H1 (cell line): ENCODE measurements at regions not wholly inside any gene's neighbourhood (a gene's known extent, or its start where the extent isn't known, plus 50 kb on each side); places are given as distances from the start of the nearest gene placed in this dataset.

Experiments used
- CTCF ChIA-PET: fragments of 300-600 bp; sonication (Branson Sonifier 250); formaldehyde crosslinking; loops from one replicate; lab custom pipeline; 2021; ENCODE audit not compliant: partially characterized antibody; lab: Charles Lee
- POLR2A ChIA-PET: fragments of 300-600 bp; sonication (Branson Sonifier 250); formaldehyde crosslinking; loops from one replicate; lab custom pipeline; 2021; ENCODE audit warnings: inconsistent platforms; ENCODE audit not compliant: partially characterized antibody; lab: Charles Lee
- DNase-seq, 2 experiments: peaks; one replicate each; pipeline versions ENCODE4 v3.0.0 to v3.0.0-alpha.2; 2010 to 2022; ENCODE audit warnings: low spot score in 2 of 2, low read depth in 1 of 2, mixed read lengths in 1 of 2
- FAIRE-seq: peaks from 2 replicates; lab custom pipeline; 2011; peaks lifted over from hg19 to GRCh38; lab: Jason Lieb, UNC
- H2AFZ ChIP-seq: 2 replicates; pipeline ENCODE4 v1.8.1; 2012; ENCODE audit warnings: low read length, inconsistent platforms
- H2AK5ac ChIP-seq: 2 replicates; pipeline ENCODE4 v1.6.1; 2013; ENCODE audit warnings: low read depth, low read length
- H2BK120ac ChIP-seq: replicated peaks from 2 replicates; pipeline ENCODE3; 2013; ENCODE audit warnings: low read depth, low read length, inconsistent platforms
- H2BK12ac ChIP-seq: 2 replicates; pipeline ENCODE4 v1.6.1; 2013; ENCODE audit warnings: low read depth, low read length
- H2BK15ac ChIP-seq: 2 replicates; pipeline ENCODE4 v1.6.1; 2013; ENCODE audit warnings: low read length
- H2BK20ac ChIP-seq: 2 replicates; pipeline ENCODE4 v1.6.1; 2013; ENCODE audit warnings: low read length
- H2BK5ac ChIP-seq: 2 replicates; pipeline ENCODE4 v1.6.1; 2013; ENCODE audit warnings: low read depth, low read length
- H3K14ac ChIP-seq: 2 replicates; pipeline ENCODE4 v1.6.1; 2013; ENCODE audit warnings: inconsistent platforms; ENCODE audit not compliant: insufficient read length
- H3K18ac ChIP-seq: 2 replicates; pipeline ENCODE4 v1.6.1; 2013; ENCODE audit warnings: low read length; ENCODE audit errors: extremely low read depth
- H3K23ac ChIP-seq: 2 replicates; pipeline ENCODE4 v1.6.1; 2013; ENCODE audit warnings: inconsistent platforms; ENCODE audit not compliant: insufficient read length
- H3K23me2 ChIP-seq: 2 replicates; pipeline ENCODE4 v1.6.1; 2013; ENCODE audit warnings: low read depth, low read length
- H3K27ac ChIP-seq: 2 replicates; pipeline ENCODE4 v1.6.1; 2011; ENCODE audit warnings: low read depth, low read length, inconsistent platforms
- H3K27me3 ChIP-seq, 4 experiments: replicated peaks in 1 of 4; 1 replicate in 1 of 4; 2 replicates in 3 of 4; pipeline versions ENCODE4 v1.6.1 to v1.8.1; 2011 to 2013; ENCODE audit warnings: low read length in 3 of 4, mild to moderate bottlenecking in 3 of 4, inconsistent platforms in 2 of 4, mixed read lengths in 2 of 4, moderate library complexity in 1 of 4; ENCODE audit not compliant: control insufficient read depth in 3 of 4, insufficient read depth in 3 of 4; ENCODE audit errors: extremely low read depth in 1 of 4
- H3K36me3 ChIP-seq, 4 experiments: 2 replicates each; pipeline versions ENCODE4 v1.6.1 to v1.8.1; 2011 to 2013; ENCODE audit warnings: mild to moderate bottlenecking in 4 of 4, low read length in 3 of 4, moderate library complexity in 2 of 4, control low read depth in 1 of 4, inconsistent platforms in 1 of 4; ENCODE audit not compliant: insufficient read depth in 4 of 4, control insufficient read depth in 2 of 4
- H3K4ac ChIP-seq: replicated peaks from 2 replicates; pipeline ENCODE3; 2013; ENCODE audit warnings: low read length, low read depth, mixed read lengths, inconsistent platforms; ENCODE audit not compliant: insufficient read length
- H3K4me1 ChIP-seq, 4 experiments: replicated peaks in 1 of 4; 1 replicate in 1 of 4; 2 replicates in 3 of 4; pipeline versions ENCODE4 v1.6.1 to v1.8.1; 2011 to 2013; ENCODE audit warnings: low read length in 3 of 4, inconsistent platforms in 2 of 4, mixed read lengths in 1 of 4; ENCODE audit not compliant: insufficient read depth in 4 of 4, control insufficient read depth in 3 of 4
- H3K4me2 ChIP-seq, 2 experiments: 2 replicates each; pipeline versions ENCODE4 v1.6.1 to v1.8.1; 2011 to 2013; ENCODE audit warnings: low read depth in 2 of 2, low read length in 2 of 2, control low read depth in 1 of 2, inconsistent platforms in 1 of 2, mild to moderate bottlenecking in 1 of 2; ENCODE audit not compliant: insufficient read depth in 1 of 2
- H3K4me3 ChIP-seq, 4 experiments: fragments of 200-600, 300-600 bp in 1 of 4; sonication (generic), shearing (Covaris generic), sonication (Bioruptor Twin) in 1 of 4; 2 replicates each; pipeline versions ENCODE4 v1.5.1 to v1.8.1; 2011 to 2016; ENCODE audit warnings: low read length in 4 of 4, low read depth in 3 of 4, control low read depth in 2 of 4, inconsistent platforms in 2 of 4, mild to moderate bottlenecking in 2 of 4, mixed read lengths in 1 of 4, moderate library complexity in 1 of 4; ENCODE audit not compliant: insufficient read depth in 2 of 4; ENCODE audit errors: extremely low read depth in 1 of 4
- H3K56ac ChIP-seq: replicated peaks from 2 replicates; pipeline ENCODE3; 2013; ENCODE audit warnings: low read depth, mild to moderate bottlenecking, mixed read lengths, low read length, inconsistent platforms; ENCODE audit not compliant: insufficient read length
- H3K79me1 ChIP-seq: 2 replicates; pipeline ENCODE4 v1.6.1; 2013; ENCODE audit warnings: low read depth, low read length, control low read depth
- H3K79me2 ChIP-seq, 2 experiments: 2 replicates each; pipeline versions ENCODE4 v1.6.1 to v1.8.1; 2012 to 2013; ENCODE audit warnings: low read length in 2 of 2, mild to moderate bottlenecking in 2 of 2, inconsistent platforms in 1 of 2; ENCODE audit not compliant: insufficient read depth in 2 of 2, control insufficient read depth in 1 of 2
- H3K9ac ChIP-seq, 4 experiments: replicated peaks in 1 of 4; 1 replicate in 1 of 4; 2 replicates in 3 of 4; pipeline versions ENCODE4 v1.6.1 to v1.8.1; 2011 to 2013; ENCODE audit warnings: low read depth in 3 of 4, low read length in 3 of 4, control low read depth in 2 of 4, mild to moderate bottlenecking in 2 of 4, moderate library complexity in 2 of 4, inconsistent platforms in 1 of 4; ENCODE audit errors: extremely low read depth in 1 of 4
- H3K9me3 ChIP-seq, 2 experiments: 2 replicates each; pipeline versions ENCODE4 v1.6.1 to v1.8.1; 2012 to 2013; ENCODE audit warnings: mild to moderate bottlenecking in 2 of 2, moderate library complexity in 2 of 2, control low read depth in 1 of 2, inconsistent platforms in 1 of 2, low read depth in 1 of 2, low read length in 1 of 2, mixed read lengths in 1 of 2; ENCODE audit not compliant: insufficient read depth in 2 of 2
- H4K20me1 ChIP-seq, 2 experiments: replicated peaks in 1 of 2; 2 replicates each; pipeline versions ENCODE3 to v1.8.1; 2011 to 2013; ENCODE audit warnings: inconsistent platforms in 2 of 2, low read length in 2 of 2, mild to moderate bottlenecking in 1 of 2; ENCODE audit not compliant: insufficient read depth in 2 of 2, control insufficient read depth in 1 of 2
- H4K5ac ChIP-seq: 2 replicates; pipeline ENCODE4 v1.6.1; 2013; ENCODE audit warnings: low read length, low read depth, mixed read lengths, inconsistent platforms; ENCODE audit not compliant: insufficient read length
- H4K8ac ChIP-seq: 2 replicates; pipeline ENCODE4 v1.8.0; 2013; ENCODE audit warnings: mild to moderate bottlenecking, moderate library complexity, low read length, inconsistent platforms; ENCODE audit not compliant: insufficient read depth; ENCODE audit errors: extremely low read depth
- H4K91ac ChIP-seq: replicated peaks from 2 replicates; pipeline ENCODE3; 2013; ENCODE audit warnings: low read length, mixed read lengths, inconsistent platforms; ENCODE audit not compliant: insufficient read length
- ASH2L ChIP-seq: fragments of 200-600, 300-600 bp; sonication (generic); IDR thresholded peaks from one replicate; pipeline ENCODE4 v1.7.1; 2017; ENCODE audit warnings: low read length
- ATF3 ChIP-seq: IDR thresholded peaks from 2 replicates; pipeline ENCODE4 v1.6.1; 2011; ENCODE audit warnings: low read depth, mild to moderate bottlenecking, low read length; ENCODE audit not compliant: insufficient read depth
- HDAC6 ChIP-seq: IDR thresholded peaks from one replicate; pipeline ENCODE4 v1.7.1; 2012; ENCODE audit warnings: low read depth, mild to moderate bottlenecking, inconsistent platforms, low read length, moderate library complexity
- MAFK ChIP-seq: IDR thresholded peaks from 2 replicates; pipeline ENCODE4 v1.6.1; 2012; ENCODE audit warnings: low read depth, mild to moderate bottlenecking, improper control_type of control experiment, low read length
- RNF2 ChIP-seq: fragments of 200-900, 300-1000 bp; sonication (generic); IDR thresholded peaks from 2 replicates; pipeline ENCODE4 v1.7.1; 2016; ENCODE audit warnings: borderline replicate concordance, low read depth, mild to moderate bottlenecking, antibody characterized with exemption, low read length; ENCODE audit not compliant: poor library complexity, severe bottlenecking; ENCODE audit errors: missing control alignments
- RXRA ChIP-seq: IDR thresholded peaks from 2 replicates; pipeline ENCODE4 v1.6.1; 2011; ENCODE audit warnings: low read depth, mild to moderate bottlenecking, low read length, moderate library complexity; ENCODE audit not compliant: insufficient read depth
- SIN3A ChIP-seq, 2 experiments: IDR thresholded peaks in 1 of 2; conservative IDR thresholded peaks in 1 of 2; 2 replicates each; pipeline ENCODE4 v1.6.1; 2011 to 2012; ENCODE audit warnings: low read length in 2 of 2, improper control_type of control experiment in 1 of 2, low read depth in 1 of 2, mild to moderate bottlenecking in 1 of 2
- SIX5 ChIP-seq: IDR thresholded peaks from 2 replicates; pipeline ENCODE4 v1.6.1; 2011; ENCODE audit warnings: mild to moderate bottlenecking, low read depth, low read length
- TAF7 ChIP-seq: optimal IDR thresholded peaks from 2 replicates; pipeline ENCODE3; 2011; ENCODE audit warnings: low read depth, mild to moderate bottlenecking, inconsistent platforms, low read length, moderate library complexity, borderline replicate concordance
- WGBS, 2 experiments: shearing (Covaris generic) in 1 of 2; methylation state at CpG; one replicate each; pipeline versions ENCODE4 v1.1.6 to v1.1.7; 2013 to 2015; ENCODE audit warnings: low lambda C conversion rate in 2 of 2, mixed read lengths in 2 of 2, inconsistent platforms in 1 of 2, low coverage in 1 of 2, missing lambda C conversion rate in 1 of 2; ENCODE audit not compliant: insufficient replicate concordance in 2 of 2, insufficient coverage in 1 of 2, insufficient read length in 1 of 2; ENCODE audit errors: extremely low coverage in 1 of 2, missing lambda C conversion rate in 1 of 2; 5-methylcytosine and 5-hydroxymethylcytosine counted together

- no peaks in the 10 kb centered on the region for H3K27me3 ChIP-seq
- no peak overlapping the region for H3K14ac ChIP-seq
- H3K4ac ChIP-seq, result no peak overlapping the region
- ChIA-PET CTCF (interaction anchor here (1.6 kb wide), 1 partner anchor 558 kb away, joined by 3 read pairs; no protein-coding TSS in a partner anchor), POLR2A (interaction anchor here (0.6 kb wide), 1 partner anchor 23 kb away, joined by 3 read pairs; no protein-coding TSS in a partner anchor)
- H3K36me3 ChIP-seq, result no peaks in the 10 kb centered on the region
- no peak for DNase-seq
- H3K56ac ChIP-seq, result no peak overlapping the region
- H4K5ac ChIP-seq, result no peak overlapping the region
- H3K18ac ChIP-seq, result no peak overlapping the region
- H2AFZ ChIP-seq, result no peak overlapping the region
- peaks cover 0 to 1% of the 10 kb centered on the region in 2 experiments for H4K20me1 ChIP-seq
- 98% methylated on average over 3 of the region's 3 CpGs; no CpG with 5 or more reads in 1 of the 2 experiments for WGBS, 2 experiments
- no peaks in the 10 kb centered on the region for H3K9me3 ChIP-seq
- H3K4me3 ChIP-seq, result no peak overlapping the region
- H2BK120ac ChIP-seq, result no peak overlapping the region
- no peaks in the 10 kb centered on the region for H3K23me2 ChIP-seq
- H3K4me1 ChIP-seq, result peaks cover 0 to 6% (median under 1%) of the 10 kb centered on the region in 4 experiments; a peak in 3 of 7 replicates
- no peaks in the 10 kb centered on the region for H3K79me2 ChIP-seq
- H2BK20ac ChIP-seq, result no peak overlapping the region
- no peak overlapping the region for H3K23ac ChIP-seq
- no peak for TF ChIP-seq ATF3
- TF ChIP-seq ASH2L, result no peak
- TF ChIP-seq SIN3A (conservative IDR thresholded peaks at IDR 0.05 in 1 of 2, IDR thresholded peaks at IDR 0.05 in 1 of 2; ENCODE audit: low read depth in 1 of 2, low read length in 2 of 2), result no peak
- no peak for TF ChIP-seq RXRA
- 0 out of 2 replicates have a peak, but pooled peaks have one; percentile 4 for TF ChIP-seq MAFK
- TF ChIP-seq HDAC6, result no peak
- no peak for TF ChIP-seq TAF7
- TF ChIP-seq RNF2, result no peak
- no peak for TF ChIP-seq SIX5
- no peak overlapping the region for H2AK5ac ChIP-seq
- no peak for FAIRE-seq
- H3K27ac ChIP-seq, result no peak overlapping the region
- H4K91ac ChIP-seq, result no peak overlapping the region
- H2BK15ac ChIP-seq, result no peak overlapping the region
- H3K79me1 ChIP-seq, result no peaks in the 10 kb centered on the region
- no peak overlapping the region for H2BK12ac ChIP-seq
- H3K9ac ChIP-seq, result no peak overlapping the region
- H3K4me2 ChIP-seq, result no peak overlapping the region
- no peak overlapping the region for H2BK5ac ChIP-seq
- H4K8ac ChIP-seq, result no peak overlapping the region
Observed at GRCh38 chr6:74650668-74651067, 555.2 kb downstream of the COL12A1 start.
